ENCODE measurements at regions not wholly inside any gene's neighbourhood (a gene's known extent, or its start where the extent isn't known, plus 50 kb on each side); places are given as distances from the start of the nearest gene placed in this dataset.

DNA sequence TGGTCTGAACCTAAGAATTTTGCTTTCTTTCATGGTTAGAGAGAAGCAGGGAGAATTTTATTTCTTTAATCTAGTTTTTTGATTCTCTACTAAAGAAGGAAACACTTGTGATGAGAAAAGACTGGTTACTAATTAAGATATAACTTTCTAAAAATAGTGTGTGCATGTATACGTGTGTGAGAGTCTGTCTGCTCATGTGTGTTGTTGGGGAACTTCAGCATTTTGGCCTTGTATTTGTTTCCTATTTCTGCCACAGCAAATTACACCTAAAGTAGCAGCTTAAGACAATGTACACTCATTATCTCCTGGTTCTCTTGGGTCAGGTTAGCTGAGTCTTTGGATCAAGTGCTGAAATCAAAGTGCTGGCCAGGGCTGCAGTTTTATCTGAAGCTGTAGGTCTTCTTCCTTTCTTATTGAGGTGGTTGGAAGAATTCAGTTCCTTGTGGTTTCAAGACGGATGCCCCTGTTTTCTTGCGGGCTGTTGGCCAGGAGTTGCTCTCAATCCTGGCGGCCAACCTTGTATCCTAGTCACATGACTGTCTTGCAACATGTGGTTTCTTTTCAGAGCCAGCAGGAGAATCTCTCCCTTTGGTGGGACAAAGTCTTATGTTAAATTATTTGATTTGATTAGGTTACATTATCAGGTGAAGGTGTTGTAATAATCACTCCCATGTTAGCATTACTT lies 188.4 kb upstream of the CLNK start:
- H3K4me1 ChIP-seq (ENCODE audit: control insufficient read depth in 1 of 2, insufficient read depth in 2 of 2, low read depth in 1 of 2, low read length in 1 of 2), result no peaks in the 10 kb centered on the region
- TF ChIP-seq TAF1 (IDR thresholded peaks at IDR 0.05; ENCODE audit: borderline replicate concordance, low read depth, low read length), result no peak
- no peak for TF ChIP-seq TEAD4 (IDR thresholded peaks at IDR 0.05; ENCODE audit: borderline replicate concordance, insufficient read depth)
- TF ChIP-seq TCF12 (IDR thresholded peaks at IDR 0.05), result no peak
- no peak for TF ChIP-seq RXRA (IDR thresholded peaks at IDR 0.05; ENCODE audit: borderline replicate concordance, low read depth)
- no peak for TF ChIP-seq RAD21 (IDR thresholded peaks at IDR 0.05; ENCODE audit: low read length)
- TF ChIP-seq, protein P1, sequence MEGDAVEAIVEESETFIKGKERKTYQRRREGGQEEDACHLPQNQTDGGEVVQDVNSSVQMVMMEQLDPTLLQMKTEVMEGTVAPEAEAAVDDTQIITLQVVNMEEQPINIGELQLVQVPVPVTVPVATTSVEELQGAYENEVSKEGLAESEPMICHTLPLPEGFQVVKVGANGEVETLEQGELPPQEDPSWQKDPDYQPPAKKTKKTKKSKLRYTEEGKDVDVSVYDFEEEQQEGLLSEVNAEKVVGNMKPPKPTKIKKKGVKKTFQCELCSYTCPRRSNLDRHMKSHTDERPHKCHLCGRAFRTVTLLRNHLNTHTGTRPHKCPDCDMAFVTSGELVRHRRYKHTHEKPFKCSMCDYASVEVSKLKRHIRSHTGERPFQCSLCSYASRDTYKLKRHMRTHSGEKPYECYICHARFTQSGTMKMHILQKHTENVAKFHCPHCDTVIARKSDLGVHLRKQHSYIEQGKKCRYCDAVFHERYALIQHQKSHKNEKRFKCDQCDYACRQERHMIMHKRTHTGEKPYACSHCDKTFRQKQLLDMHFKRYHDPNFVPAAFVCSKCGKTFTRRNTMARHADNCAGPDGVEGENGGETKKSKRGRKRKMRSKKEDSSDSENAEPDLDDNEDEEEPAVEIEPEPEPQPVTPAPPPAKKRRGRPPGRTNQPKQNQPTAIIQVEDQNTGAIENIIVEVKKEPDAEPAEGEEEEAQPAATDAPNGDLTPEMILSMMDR (IDR thresholded peaks at IDR 0.05), result no peak
- TF ChIP-seq MXI1 (IDR thresholded peaks at IDR 0.05; ENCODE audit: low read depth, low read length), result no peak
- no peak for TF ChIP-seq CHD2 (IDR thresholded peaks at IDR 0.05; ENCODE audit: low read length, partially characterized antibody)
- no peak for TF ChIP-seq SMC3 (IDR thresholded peaks at IDR 0.05; ENCODE audit: low read depth, low read length)
- TF ChIP-seq, protein P2, sequence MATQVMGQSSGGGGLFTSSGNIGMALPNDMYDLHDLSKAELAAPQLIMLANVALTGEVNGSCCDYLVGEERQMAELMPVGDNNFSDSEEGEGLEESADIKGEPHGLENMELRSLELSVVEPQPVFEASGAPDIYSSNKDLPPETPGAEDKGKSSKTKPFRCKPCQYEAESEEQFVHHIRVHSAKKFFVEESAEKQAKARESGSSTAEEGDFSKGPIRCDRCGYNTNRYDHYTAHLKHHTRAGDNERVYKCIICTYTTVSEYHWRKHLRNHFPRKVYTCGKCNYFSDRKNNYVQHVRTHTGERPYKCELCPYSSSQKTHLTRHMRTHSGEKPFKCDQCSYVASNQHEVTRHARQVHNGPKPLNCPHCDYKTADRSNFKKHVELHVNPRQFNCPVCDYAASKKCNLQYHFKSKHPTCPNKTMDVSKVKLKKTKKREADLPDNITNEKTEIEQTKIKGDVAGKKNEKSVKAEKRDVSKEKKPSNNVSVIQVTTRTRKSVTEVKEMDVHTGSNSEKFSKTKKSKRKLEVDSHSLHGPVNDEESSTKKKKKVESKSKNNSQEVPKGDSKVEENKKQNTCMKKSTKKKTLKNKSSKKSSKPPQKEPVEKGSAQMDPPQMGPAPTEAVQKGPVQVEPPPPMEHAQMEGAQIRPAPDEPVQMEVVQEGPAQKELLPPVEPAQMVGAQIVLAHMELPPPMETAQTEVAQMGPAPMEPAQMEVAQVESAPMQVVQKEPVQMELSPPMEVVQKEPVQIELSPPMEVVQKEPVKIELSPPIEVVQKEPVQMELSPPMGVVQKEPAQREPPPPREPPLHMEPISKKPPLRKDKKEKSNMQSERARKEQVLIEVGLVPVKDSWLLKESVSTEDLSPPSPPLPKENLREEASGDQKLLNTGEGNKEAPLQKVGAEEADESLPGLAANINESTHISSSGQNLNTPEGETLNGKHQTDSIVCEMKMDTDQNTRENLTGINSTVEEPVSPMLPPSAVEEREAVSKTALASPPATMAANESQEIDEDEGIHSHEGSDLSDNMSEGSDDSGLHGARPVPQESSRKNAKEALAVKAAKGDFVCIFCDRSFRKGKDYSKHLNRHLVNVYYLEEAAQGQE (IDR thresholded peaks at IDR 0.05; ENCODE audit: low read depth, low read length), result no peak
- no peak for TF ChIP-seq SIN3A (IDR thresholded peaks at IDR 0.05; ENCODE audit: borderline replicate concordance, low read depth, low read length)
- no peak for TF ChIP-seq IRF3 (IDR thresholded peaks at IDR 0.05; ENCODE audit: low read depth, low read length)
- TF ChIP-seq JUND (IDR thresholded peaks at IDR 0.05), result no peak
- no peak for TF ChIP-seq PBX3 (IDR thresholded peaks at IDR 0.05)
- TF ChIP-seq NFIC (IDR thresholded peaks at IDR 0.05; ENCODE audit: borderline replicate concordance), result no peak
- no peak for TF ChIP-seq GATA2 (CRISPR knock-in tag; IDR thresholded peaks at IDR 0.05)
- TF ChIP-seq USF1 (IDR thresholded peaks at IDR 0.05; ENCODE audit: borderline replicate concordance, low read depth), result no peak
- no peak for TF ChIP-seq RFX5 (IDR thresholded peaks at IDR 0.05; ENCODE audit: low read length)
- ChIA-PET CTCF (no interaction called here), POLR2A (no interaction called here)
- no peak overlapping the region for H3K4me3 ChIP-seq (ENCODE audit: low read depth in 2 of 2, low read length in 1 of 2)
- DNase-seq, result no peak
- H3K36me3 ChIP-seq (replicated peaks in 1 of 2; ENCODE audit: control insufficient read depth in 1 of 2, insufficient read depth in 2 of 2, low read length in 1 of 2), result no peaks in the 10 kb centered on the region
- H3K9me3 ChIP-seq, result no peaks in the 10 kb centered on the region
- no peaks in the 10 kb centered on the region for H3K79me2 ChIP-seq (ENCODE audit: insufficient read depth)
- no peaks in the 10 kb centered on the region for H4K20me1 ChIP-seq (ENCODE audit: insufficient read depth)
- no peak overlapping the region for H3K27ac ChIP-seq (ENCODE audit: low read depth in 2 of 2, low read length in 1 of 2)
- H3K27me3 ChIP-seq (ENCODE audit: insufficient read depth), result no peaks in the 10 kb centered on the region
- no peak overlapping the region for H3K4me2 ChIP-seq
- no peaks in the 10 kb centered on the region for H3F3A ChIP-seq (replicated peaks; ENCODE audit: insufficient read depth)
- no peak overlapping the region for H3K9ac ChIP-seq
- no peaks in the 10 kb centered on the region for H3K9me2 ChIP-seq
- WGBS (ENCODE audit: low lambda C conversion rate), result 4% methylated on average over 4 of the region's 4 CpGs
- no peak overlapping the region for H2AFZ ChIP-seq (ENCODE audit: low read depth)

All from SK-N-SH (cell line).